Activated T-cell treated with anti-CD3 and anti-CD28 coated beads for 1 hour (primary cell): ENCODE measurements at regions not wholly inside any gene's neighbourhood (a gene's known extent, or its start where the extent isn't known, plus 50 kb on each side); places are given as distances from the start of the nearest gene placed in this dataset.
"Not testable (repeated sequence)": the region's sequence is repeated elsewhere in the genome, so short reads cannot be mapped to it uniquely, and the experiment has no call there.

Experiments used
- DNase-seq: peaks from one replicate; pipeline ENCODE4 v3.0.0-alpha.2; 2020; ENCODE audit warnings: low read depth

- DNase-seq, result no peak
Measured at GRCh38 chr3:28575746-28576613, 227.4 kb upstream of the AZI2 start.

- DNase-seq, result no peak
Measured at GRCh38 chr3:28576614-28577200, 228.1 kb upstream of the AZI2 start.

GRCh38 chr3:28577941-28578500, 229.4 kb upstream of the AZI2 start:
- no peak for DNase-seq

- no peak for DNase-seq
Measured at GRCh38 chr3:28586325-28586724, 237.7 kb upstream of the AZI2 start.

GRCh38 chr3:28587723-28588122, 239.1 kb upstream of the AZI2 start:
- DNase-seq, result no peak

GRCh38 chr3:28590216-28590615, 241.6 kb upstream of the AZI2 start:
- DNase-seq, result no peak

- DNase-seq, result no peak
Measured at GRCh38 chr3:28590860-28591259, 242.2 kb upstream of the AZI2 start.

- no peak for DNase-seq
Measured at GRCh38 chr3:28595372-28595771, 246.7 kb upstream of the AZI2 start.

GRCh38 chr3:28597452-28597851, 248.8 kb upstream of the AZI2 start:
- no peak for DNase-seq

GRCh38 chr3:28598165-28598564, 249.5 kb upstream of the AZI2 start:
- DNase-seq, result no peak

- no peak for DNase-seq
Measured at GRCh38 chr3:28601291-28601690, 252.7 kb upstream of the AZI2 start.

- no peak for DNase-seq
Measured at GRCh38 chr3:28606283-28606682, 257.7 kb upstream of the AZI2 start.

- DNase-seq, result no peak
Measured at GRCh38 chr3:28612232-28612631, 263.6 kb upstream of the AZI2 start.

GRCh38 chr3:28613511-28614106, 265.0 kb upstream of the AZI2 start:
- DNase-seq, result no peak

- DNase-seq, result no peak
Measured at GRCh38 chr3:28615071-28615470, 266.4 kb upstream of the AZI2 start.

- DNase-seq, result no peak
Measured at GRCh38 chr3:28615971-28616370, 267.3 kb upstream of the AZI2 start.

GRCh38 chr3:28617821-28618220, 269.2 kb upstream of the AZI2 start:
- DNase-seq, result no peak

- DNase-seq, result no peak
Measured at GRCh38 chr3:28623106-28623505, 274.5 kb upstream of the AZI2 start.

- no peak for DNase-seq
Measured at GRCh38 chr3:28624084-28624483, 275.5 kb upstream of the AZI2 start.

GRCh38 chr3:28627843-28628242, 279.2 kb upstream of the AZI2 start:
- DNase-seq, result not testable (repeated sequence)

- no peak for DNase-seq
Measured at GRCh38 chr3:28634019-28634418, 285.4 kb upstream of the AZI2 start.

- DNase-seq, result no peak
Measured at GRCh38 chr3:28637742-28638141, 289.1 kb upstream of the AZI2 start.

- DNase-seq, result no peak
Measured at GRCh38 chr3:28645149-28645548, 296.5 kb upstream of the AZI2 start.
